ACC112 (cell line): ENCODE measurements at regions not wholly inside any gene's neighbourhood (a gene's known extent, or its start where the extent isn't known, plus 50 kb on each side); places are given as distances from the start of the nearest gene placed in this dataset.

Experiments
- H2AFZ ChIP-seq: fragments of 200-600 bp; sonication (generic); one replicate; pipeline ENCODE4 v1.6.0; 2017; ENCODE audit warnings: antibody characterized with exemption, low read length; ENCODE audit not compliant: unreplicated experiment
- H3K27ac ChIP-seq: fragments of 200-600 bp; sonication (generic); 2 replicates; pipeline ENCODE4 v1.5.1; 2014; ENCODE audit warnings: low read depth, mild to moderate bottlenecking, antibody characterized with exemption, low read length, moderate library complexity
- H3K27me3 ChIP-seq: fragments of 200-600 bp; sonication (generic); 2 replicates; pipeline ENCODE4 v1.6.1; 2014; ENCODE audit warnings: mild to moderate bottlenecking, antibody characterized with exemption, low read length, moderate library complexity, mixed read lengths; ENCODE audit not compliant: insufficient read depth
- H3K36me3 ChIP-seq: fragments of 200-600 bp; sonication (generic); 2 replicates; pipeline ENCODE4 v1.6.1; 2016; ENCODE audit warnings: mild to moderate bottlenecking, antibody characterized with exemption, low read length, moderate library complexity, mixed read lengths; ENCODE audit not compliant: insufficient read depth
- H3K4me1 ChIP-seq: fragments of 200-600 bp; sonication (generic); one replicate; pipeline ENCODE4 v1.6.1; 2016; ENCODE audit warnings: low read length, mixed read lengths; ENCODE audit not compliant: insufficient read depth, unreplicated experiment, control insufficient read depth
- H3K4me3 ChIP-seq: fragments of 200-600 bp; sonication (generic); 2 replicates; pipeline ENCODE4 v1.5.1; 2014; ENCODE audit warnings: mild to moderate bottlenecking, low read depth, low read length
- H3K79me2 ChIP-seq: fragments of 200-600 bp; sonication (generic); one replicate; pipeline ENCODE4 v1.6.0; 2016; ENCODE audit warnings: low read length; ENCODE audit not compliant: control insufficient read depth, unreplicated experiment, insufficient read depth

GRCh38 chr14:61625165-61625564 is 70.1 kb upstream of the HIF1A start:
- H3K36me3 ChIP-seq, result no peaks in the 10 kb centered on the region
- peak overlapping the region; percentile 18; the same call in 1 of the 2 replicates for H3K27ac ChIP-seq
- no peak overlapping the region for H2AFZ ChIP-seq
- H3K4me1 ChIP-seq, result peaks cover 48% of the 10 kb centered on the region
- H3K4me3 ChIP-seq, result no peak overlapping the region
- no peaks in the 10 kb centered on the region for H3K27me3 ChIP-seq
- peaks cover 15% of the 10 kb centered on the region for H3K79me2 ChIP-seq

- Histone ChIP-seq H3K27me3 (no peaks in the 10 kb centered on the region), H3K27ac (no peak overlapping the region), H2AFZ (no peak overlapping the region), H3K79me2 (peaks cover 5% of the 10 kb centered on the region), H3K36me3 (no peaks in the 10 kb centered on the region), H3K4me1 (peaks cover 27% of the 10 kb centered on the region), H3K4me3 (no peak overlapping the region)
These were observed 67.7 kb upstream of the HIF1A start for GRCh38 chr14:61627612-61628011.

GRCh38 chr14:61628016-61628725 is 67.1 kb upstream of the HIF1A start:
- H3K27me3 ChIP-seq, result no peaks in the 10 kb centered on the region
- H3K4me1 ChIP-seq, result peaks cover 27% of the 10 kb centered on the region
- peaks cover 3% of the 10 kb centered on the region for H3K79me2 ChIP-seq
- no peak overlapping the region for H2AFZ ChIP-seq
- no peak overlapping the region for H3K27ac ChIP-seq
- H3K36me3 ChIP-seq, result no peaks in the 10 kb centered on the region
- H3K4me3 ChIP-seq, result no peak overlapping the region

- no peak overlapping the region for H3K4me3 ChIP-seq
- H3K4me1 ChIP-seq, result peaks cover 11% of the 10 kb centered on the region
- peaks cover 3% of the 10 kb centered on the region for H3K79me2 ChIP-seq
- H3K27me3 ChIP-seq, result no peaks in the 10 kb centered on the region
- H3K27ac ChIP-seq, result no peak overlapping the region
- H3K36me3 ChIP-seq, result peaks cover 7% of the 10 kb centered on the region; the same call in 1 of the 2 replicates
- no peak overlapping the region for H2AFZ ChIP-seq
These were observed 64.8 kb upstream of the HIF1A start for GRCh38 chr14:61630399-61631044.

GRCh38 chr14:61631045-61631687 is 64.1 kb upstream of the HIF1A start:
- peaks cover 11% of the 10 kb centered on the region for H3K4me1 ChIP-seq
- no peak overlapping the region for H3K4me3 ChIP-seq
- H3K27me3 ChIP-seq, result no peaks in the 10 kb centered on the region
- H2AFZ ChIP-seq, result no peak overlapping the region
- peaks cover 3% of the 10 kb centered on the region for H3K79me2 ChIP-seq
- H3K36me3 ChIP-seq, result peaks cover 7% of the 10 kb centered on the region; the same call in 1 of the 2 replicates
- no peak overlapping the region for H3K27ac ChIP-seq

- Histone ChIP-seq H3K4me1 (peaks cover 15% of the 10 kb centered on the region), H3K27me3 (no peaks in the 10 kb centered on the region), H2AFZ (no peak overlapping the region), H3K27ac (no peak overlapping the region), H3K79me2 (peaks cover 3% of the 10 kb centered on the region), H3K4me3 (no peak overlapping the region), H3K36me3 (peaks cover 7% of the 10 kb centered on the region; the same call in 1 of the 2 replicates)
These were observed 62.9 kb upstream of the HIF1A start for GRCh38 chr14:61632401-61632800.

- no peaks in the 10 kb centered on the region for H3K27me3 ChIP-seq
- H2AFZ ChIP-seq, result no peak overlapping the region
- H3K4me3 ChIP-seq, result no peak overlapping the region
- H3K79me2 ChIP-seq, result peaks cover 3% of the 10 kb centered on the region
- peaks cover 7% of the 10 kb centered on the region; the same call in 1 of the 2 replicates for H3K36me3 ChIP-seq
- H3K4me1 ChIP-seq, result peaks cover 11% of the 10 kb centered on the region
- H3K27ac ChIP-seq, result no peak overlapping the region
These were observed 62.5 kb upstream of the HIF1A start for GRCh38 chr14:61632807-61633206.

- peaks cover 5% of the 10 kb centered on the region for H3K4me1 ChIP-seq
- H3K36me3 ChIP-seq, result peaks cover 7% of the 10 kb centered on the region; the same call in 1 of the 2 replicates
- H3K79me2 ChIP-seq, result no peaks in the 10 kb centered on the region
- no peak overlapping the region for H3K27ac ChIP-seq
- no peak overlapping the region for H2AFZ ChIP-seq
- no peaks in the 10 kb centered on the region for H3K27me3 ChIP-seq
- H3K4me3 ChIP-seq, result no peak overlapping the region
These were observed 59.0 kb upstream of the HIF1A start for GRCh38 chr14:61636291-61636690.

GRCh38 chr14:61636779-61637178 is 58.5 kb upstream of the HIF1A start:
- Histone ChIP-seq H2AFZ (no peak overlapping the region), H3K4me1 (peaks cover 6% of the 10 kb centered on the region), H3K79me2 (no peaks in the 10 kb centered on the region), H3K27me3 (no peaks in the 10 kb centered on the region), H3K36me3 (peaks cover 7% of the 10 kb centered on the region; the same call in 1 of the 2 replicates), H3K27ac (no peak overlapping the region), H3K4me3 (no peak overlapping the region)

- H3K4me1 ChIP-seq, result peaks cover 8% of the 10 kb centered on the region
- no peaks in the 10 kb centered on the region for H3K27me3 ChIP-seq
- H3K36me3 ChIP-seq, result peaks cover 7% of the 10 kb centered on the region; the same call in 1 of the 2 replicates
- no peaks in the 10 kb centered on the region for H3K79me2 ChIP-seq
- H2AFZ ChIP-seq, result no peak overlapping the region
- no peak overlapping the region for H3K27ac ChIP-seq
- H3K4me3 ChIP-seq, result no peak overlapping the region
These were observed 56.5 kb upstream of the HIF1A start for GRCh38 chr14:61638595-61639387.
